ENCODE measurements at regions not wholly inside any gene's neighbourhood (a gene's known extent, or its start where the extent isn't known, plus 50 kb on each side); places are given as distances from the start of the nearest gene placed in this dataset.

DNA sequence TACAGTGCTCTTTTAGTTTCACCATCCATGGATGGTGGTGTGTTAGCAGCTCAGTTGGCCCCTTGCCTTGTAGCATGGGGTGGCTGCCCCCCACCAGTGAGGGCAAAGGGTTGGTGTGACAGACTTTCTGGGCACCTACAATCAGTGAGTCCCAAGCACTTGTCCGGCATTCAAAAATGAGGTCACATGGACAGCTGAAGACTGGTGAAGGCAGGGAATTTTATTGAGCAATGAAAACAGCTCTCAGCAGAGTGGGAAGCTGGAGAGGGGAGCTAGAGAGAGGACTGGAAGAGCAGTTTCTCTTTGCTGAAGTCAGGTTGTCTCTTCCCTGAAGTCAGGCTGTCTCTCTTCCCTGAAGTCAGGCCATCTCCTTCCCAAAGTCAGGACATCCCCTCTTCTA, 1053.2 kb downstream of the SLITRK1 start:
- TF ChIP-seq SP1 (IDR thresholded peaks at IDR 0.05) (no peak), BHLHE40 (IDR thresholded peaks at IDR 0.05; ENCODE audit: borderline replicate concordance) (no peak), TARDBP (IDR thresholded peaks at IDR 0.05) (no peak), NFRKB (IDR thresholded peaks at IDR 0.05) (no peak), LEF1 (IDR thresholded peaks at IDR 0.05; ENCODE audit: borderline replicate concordance) (no peak), CTBP1 (IDR thresholded peaks at IDR 0.05; ENCODE audit: borderline replicate concordance) (no peak), FOXK2 (IDR thresholded peaks at IDR 0.05) (no peak), SUZ12 (IDR thresholded peaks at IDR 0.05) (no peak)
